ENCODE measurements at regions not wholly inside any gene's neighbourhood (a gene's known extent, or its start where the extent isn't known, plus 50 kb on each side); places are given as distances from the start of the nearest gene placed in this dataset.
"Not testable (repeated sequence)": the region's sequence is repeated elsewhere in the genome, so short reads cannot be mapped to it uniquely, and the experiment has no call there.

- DNase-seq: no peak
Observed at GRCh38 chr10:8638088-8638672, 583.7 kb downstream of the GATA3 start.

GRCh38 chr10:8639486-8640185, 585.1 kb downstream of the GATA3 start:
- no peak for DNase-seq

GRCh38 chr10:8640301-8640700, 585.8 kb downstream of the GATA3 start:
- no peak for DNase-seq

- DNase-seq: no peak
Observed at GRCh38 chr10:8640878-8641277, 586.4 kb downstream of the GATA3 start.

- DNase-seq: no peak
Observed at GRCh38 chr10:8656261-8656660, 601.8 kb downstream of the GATA3 start.

GRCh38 chr10:8659982-8660381, 605.5 kb downstream of the GATA3 start:
- no peak for DNase-seq

- no peak for DNase-seq
Observed at GRCh38 chr10:8661886-8662285, 607.4 kb downstream of the GATA3 start.

GRCh38 chr10:8663131-8663530, 608.6 kb downstream of the GATA3 start:
- DNase-seq: no peak

- no peak for DNase-seq
Observed at GRCh38 chr10:8665322-8665721, 610.8 kb downstream of the GATA3 start.

- no peak for DNase-seq
Observed at GRCh38 chr10:8670461-8670860, 616.0 kb downstream of the GATA3 start.

- DNase-seq: no peak
Observed at GRCh38 chr10:8674230-8674629, 619.7 kb downstream of the GATA3 start.

GRCh38 chr10:8677642-8678041, 623.2 kb downstream of the GATA3 start:
- DNase-seq: no peak

- DNase-seq: not testable (repeated sequence)
Observed at GRCh38 chr10:8684916-8685315, 630.4 kb downstream of the GATA3 start.

- no peak for DNase-seq
Observed at GRCh38 chr10:8688881-8689280, 634.4 kb downstream of the GATA3 start.

GRCh38 chr10:8691498-8692017, 637.1 kb downstream of the GATA3 start:
- DNase-seq: no peak

- DNase-seq: not testable (repeated sequence)
Observed at GRCh38 chr10:8693635-8694034, 639.1 kb downstream of the GATA3 start.

- no peak for DNase-seq
Observed at GRCh38 chr10:8696746-8697145, 642.3 kb downstream of the GATA3 start.

GRCh38 chr10:8700689-8701088, 646.2 kb downstream of the GATA3 start:
- DNase-seq: no peak

GRCh38 chr10:8702181-8702580, 647.7 kb downstream of the GATA3 start:
- no peak for DNase-seq

- DNase-seq: no peak
Observed at GRCh38 chr10:8705415-8705814, 650.9 kb downstream of the GATA3 start.

- no peak for DNase-seq
Observed at GRCh38 chr10:8712656-8713055, 658.2 kb downstream of the GATA3 start.

GRCh38 chr10:8719971-8720370, 665.5 kb downstream of the GATA3 start:
- no peak for DNase-seq

- no peak for DNase-seq
Observed at GRCh38 chr10:8721650-8722049, 667.2 kb downstream of the GATA3 start.

- no peak for DNase-seq
Observed at GRCh38 chr10:8722835-8723234, 668.3 kb downstream of the GATA3 start.

GRCh38 chr10:8725343-8725742, 670.9 kb downstream of the GATA3 start:
- no peak for DNase-seq
